Neural progenitor cell (in vitro differentiated cells): ENCODE measurements at regions not wholly inside any gene's neighbourhood (a gene's known extent, or its start where the extent isn't known, plus 50 kb on each side); places are given as distances from the start of the nearest gene placed in this dataset.

Source experiments
- DNase-seq: peaks from one replicate; pipeline ENCODE4 v3.0.0-alpha.2; 2016; ENCODE audit warnings: low spot score
- H2AFZ ChIP-seq: fragments of 200-600 bp; sonication (generic); replicated peaks from 2 replicates; pipeline ENCODE4 v1.6.1; 2016; ENCODE audit warnings: antibody characterized with exemption
- H3F3A ChIP-seq: fragments of 200-600 bp; sonication (generic); 2 replicates; pipeline ENCODE4 v1.6.1; 2016; ENCODE audit warnings: antibody characterized with exemption, low read depth
- H3K27ac ChIP-seq: fragments of 200-600 bp; sonication (generic); 2 replicates; pipeline ENCODE4 v1.5.1; 2016; ENCODE audit warnings: mild to moderate bottlenecking
- H3K27me3 ChIP-seq: fragments of 200-600 bp; sonication (generic); 2 replicates; pipeline ENCODE4 v1.6.1; 2016; ENCODE audit warnings: mild to moderate bottlenecking, moderate library complexity
- H3K36me3 ChIP-seq: fragments of 200-600 bp; sonication (generic); 2 replicates; pipeline ENCODE4 v1.5.1; 2016
- H3K4me1 ChIP-seq: fragments of 200-600 bp; sonication (generic); 2 replicates; pipeline ENCODE4 v1.6.1; 2016; ENCODE audit warnings: mixed run types
- H3K4me2 ChIP-seq: fragments of 200-600 bp; sonication (generic); 2 replicates; pipeline ENCODE4 v1.6.1; 2016
- H3K4me3 ChIP-seq: fragments of 200-600 bp; sonication (generic); 2 replicates; pipeline ENCODE4 v1.5.1; 2016
- H3K79me2 ChIP-seq: fragments of 200-600 bp; sonication (generic); 2 replicates; pipeline ENCODE4 v1.6.1; 2016; ENCODE audit warnings: low read depth
- H3K9ac ChIP-seq: fragments of 200-600 bp; sonication (generic); 2 replicates; pipeline ENCODE4 v1.6.1; 2016
- H3K9me3 ChIP-seq: fragments of 200-600 bp; sonication (generic); 2 replicates; pipeline ENCODE4 v1.5.1; 2016; ENCODE audit warnings: low read depth
- H4K20me1 ChIP-seq: fragments of 200-600 bp; sonication (generic); 2 replicates; pipeline ENCODE4 v1.6.1; 2016; ENCODE audit warnings: low read depth
- H3K27ac Mint-ChIP-seq: 3 replicates; pipeline ENCODE4 v1.8.0; 2021; ENCODE audit warnings: mixed read lengths
- H3K27me3 Mint-ChIP-seq: 2 replicates; pipeline ENCODE4 v1.8.0; 2022; ENCODE audit warnings: low read depth, mild to moderate bottlenecking, inconsistent platforms, moderate library complexity, mixed read lengths; ENCODE audit not compliant: insufficient read depth
- H3K36me3 Mint-ChIP-seq: 3 replicates; pipeline ENCODE4 v1.8.0; 2021; ENCODE audit warnings: mixed read lengths
- H3K4me1 Mint-ChIP-seq: 3 replicates; pipeline ENCODE4 v1.8.0; 2021; ENCODE audit warnings: mixed read lengths
- H3K4me3 Mint-ChIP-seq: 3 replicates; pipeline ENCODE4 v1.8.0; 2021; ENCODE audit warnings: mild to moderate bottlenecking, moderate library complexity, mixed read lengths
- H3K9me3 Mint-ChIP-seq: 3 replicates; pipeline ENCODE4 v1.8.0; 2020; ENCODE audit warnings: mixed read lengths
- CTCF ChIP-seq: fragments of 200-600 bp; sonication (generic); IDR thresholded peaks from 2 replicates; pipeline ENCODE4 v1.5.1; 2017; ENCODE audit warnings: antibody characterized with exemption, mild to moderate bottlenecking
- EZH2 ChIP-seq: fragments of 200-600 bp; sonication (generic); IDR thresholded peaks from 2 replicates; pipeline ENCODE4 v1.6.1; 2017; ENCODE audit warnings: antibody characterized with exemption, mild to moderate bottlenecking, moderate library complexity
- EZH2phosphoT487 ChIP-seq: fragments of 200-600 bp; sonication (generic); IDR thresholded peaks from 2 replicates; pipeline ENCODE4 v1.6.1; 2017; ENCODE audit warnings: antibody characterized with exemption

- H3K4me2 ChIP-seq: no peak overlapping the region
- peaks cover 8% of the 10 kb centered on the region for H3F3A ChIP-seq
- no peak overlapping the region for H3K27ac Mint-ChIP-seq
- no peaks in the 10 kb centered on the region for H3K9me3 ChIP-seq
- TF ChIP-seq EZH2phosphoT487 (no peak), CTCF (no peak), EZH2 (no peak)
- no peak overlapping the region for H2AFZ ChIP-seq
- no peak overlapping the region for H3K4me3 ChIP-seq
- H3K27ac ChIP-seq: no peak overlapping the region
- peaks cover 8% of the 10 kb centered on the region for H3K4me1 Mint-ChIP-seq
- no peaks in the 10 kb centered on the region for H3K36me3 ChIP-seq
- no peaks in the 10 kb centered on the region for H4K20me1 ChIP-seq
- no peak overlapping the region for H3K9ac ChIP-seq
- H3K36me3 Mint-ChIP-seq: no peaks in the 10 kb centered on the region
- DNase-seq: no peak
- H3K79me2 ChIP-seq: no peaks in the 10 kb centered on the region
- H3K27me3 ChIP-seq: no peaks in the 10 kb centered on the region
- no peaks in the 10 kb centered on the region for H3K9me3 Mint-ChIP-seq
- H3K27me3 Mint-ChIP-seq: peaks cover 4% of the 10 kb centered on the region
- H3K4me3 Mint-ChIP-seq: no peak overlapping the region
- H3K4me1 ChIP-seq: peaks cover 10% of the 10 kb centered on the region
Measured at GRCh38 chr12:89977405-89978085, 268.9 kb upstream of the ATP2B1 start.

GRCh38 chr12:89976866-89977265 is 268.2 kb upstream of the ATP2B1 start:
- no peak overlapping the region for H3K27ac ChIP-seq
- H3K4me3 Mint-ChIP-seq: no peak overlapping the region
- peaks cover 10% of the 10 kb centered on the region for H3K4me1 ChIP-seq
- H3K79me2 ChIP-seq: no peaks in the 10 kb centered on the region
- H3K9me3 Mint-ChIP-seq: no peaks in the 10 kb centered on the region
- peaks cover 4% of the 10 kb centered on the region for H3K27me3 Mint-ChIP-seq
- no peaks in the 10 kb centered on the region for H3K9me3 ChIP-seq
- no peak overlapping the region for H3K27ac Mint-ChIP-seq
- no peak for DNase-seq
- no peak for TF ChIP-seq EZH2phosphoT487
- TF ChIP-seq CTCF: no peak
- TF ChIP-seq EZH2: no peak
- no peak overlapping the region for H3K4me3 ChIP-seq
- H3K36me3 Mint-ChIP-seq: no peaks in the 10 kb centered on the region
- H4K20me1 ChIP-seq: no peaks in the 10 kb centered on the region
- H3K36me3 ChIP-seq: no peaks in the 10 kb centered on the region
- no peak overlapping the region for H3K9ac ChIP-seq
- H3K4me2 ChIP-seq: no peak overlapping the region
- peaks cover 8% of the 10 kb centered on the region for H3K4me1 Mint-ChIP-seq
- no peak overlapping the region for H2AFZ ChIP-seq
- no peaks in the 10 kb centered on the region for H3K27me3 ChIP-seq
- peaks cover 8% of the 10 kb centered on the region for H3F3A ChIP-seq

GRCh38 chr12:89975574-89975973 is 266.9 kb upstream of the ATP2B1 start:
- DNase-seq: no peak
- no peak overlapping the region for H3K27ac ChIP-seq
- H3K4me2 ChIP-seq: no peak overlapping the region
- H2AFZ ChIP-seq: peak overlapping the region; percentile 41
- H3K27me3 ChIP-seq: no peaks in the 10 kb centered on the region
- H3K27ac Mint-ChIP-seq: no peak overlapping the region
- H3K36me3 Mint-ChIP-seq: no peaks in the 10 kb centered on the region
- H3K27me3 Mint-ChIP-seq: peaks cover 4% of the 10 kb centered on the region
- no peaks in the 10 kb centered on the region for H3K9me3 ChIP-seq
- no peaks in the 10 kb centered on the region for H3K9me3 Mint-ChIP-seq
- TF ChIP-seq EZH2phosphoT487 (no peak), CTCF (no peak), EZH2 (no peak)
- H3K36me3 ChIP-seq: no peaks in the 10 kb centered on the region
- peaks cover 10% of the 10 kb centered on the region for H3K4me1 ChIP-seq
- peaks cover 10% of the 10 kb centered on the region for H3K4me1 Mint-ChIP-seq
- H3F3A ChIP-seq: peaks cover 8% of the 10 kb centered on the region
- no peaks in the 10 kb centered on the region for H4K20me1 ChIP-seq
- H3K4me3 Mint-ChIP-seq: no peak overlapping the region
- H3K4me3 ChIP-seq: no peak overlapping the region
- H3K79me2 ChIP-seq: no peaks in the 10 kb centered on the region
- H3K9ac ChIP-seq: no peak overlapping the region
